ENCODE measurements at regions not wholly inside any gene's neighbourhood (a gene's known extent, or its start where the extent isn't known, plus 50 kb on each side); places are given as distances from the start of the nearest gene placed in this dataset.
"Not testable (repeated sequence)": the region's sequence is repeated elsewhere in the genome, so short reads cannot be mapped to it uniquely, and the experiment has no call there.

GRCh38 chr5:63220244-63220643 lies 641.6 kb downstream of the LRRC70 start:
- WGBS = 71% methylated on average over 1 of the region's 1 CpG
- H3K9me3 ChIP-seq = no peaks in the 10 kb centered on the region

GRCh38 chr5:63217422-63217821 lies 638.8 kb downstream of the LRRC70 start:
- no peak for DNase-seq (ENCODE audit: low spot score in 2 of 2)
- 80% methylated on average over 4 of the region's 4 CpGs for WGBS
- no peak for TF ChIP-seq POLR2AphosphoS5 (IDR thresholded peaks at IDR 0.05)
- TF ChIP-seq POLR2A (IDR thresholded peaks at IDR 0.05) = no peak
- no peak for TF ChIP-seq EP300 (IDR thresholded peaks at IDR 0.05)
- no peaks in the 10 kb centered on the region for H3K36me3 ChIP-seq
- no peak overlapping the region for H3K4me3 ChIP-seq
- H3K27ac ChIP-seq = no peak overlapping the region
- no peaks in the 10 kb centered on the region for H3K9me3 ChIP-seq
- H3K4me1 ChIP-seq = no peaks in the 10 kb centered on the region
- no peaks in the 10 kb centered on the region for H3K27me3 ChIP-seq

More at GRCh38 chr5:63220244-63220643, 641.6 kb downstream of the LRRC70 start:
- no peaks in the 10 kb centered on the region for H3K27me3 ChIP-seq
- no peak overlapping the region for H3K4me3 ChIP-seq
- H3K27ac ChIP-seq = no peak overlapping the region
- H3K36me3 ChIP-seq = no peaks in the 10 kb centered on the region
- no peak for TF ChIP-seq CTCF (IDR thresholded peaks at IDR 0.05)
- TF ChIP-seq POLR2AphosphoS5 (IDR thresholded peaks at IDR 0.05) = no peak
- no peak for TF ChIP-seq EP300 (IDR thresholded peaks at IDR 0.05)
- TF ChIP-seq POLR2A (IDR thresholded peaks at IDR 0.05) = no peak
- no peaks in the 10 kb centered on the region for H3K4me1 ChIP-seq
- no peak for DNase-seq (ENCODE audit: low spot score in 2 of 2)

- no peak for TF ChIP-seq EP300 (IDR thresholded peaks at IDR 0.05)
- WGBS = 84% methylated on average over 2 of the region's 2 CpGs
- no peak overlapping the region for H3K4me3 ChIP-seq
- no peaks in the 10 kb centered on the region for H3K9me3 ChIP-seq
- H3K27me3 ChIP-seq = no peaks in the 10 kb centered on the region
- H3K4me1 ChIP-seq = no peaks in the 10 kb centered on the region
- no peaks in the 10 kb centered on the region for H3K36me3 ChIP-seq
- no peak for DNase-seq (ENCODE audit: low spot score in 2 of 2)
- H3K27ac ChIP-seq = no peak overlapping the region
Observed at GRCh38 chr5:63213256-63213655, 634.6 kb downstream of the LRRC70 start.

GRCh38 chr5:63211448-63212132 lies 633.0 kb downstream of the LRRC70 start:
- Histone ChIP-seq H3K36me3 (no peaks in the 10 kb centered on the region), H3K9me3 (no peaks in the 10 kb centered on the region), H3K27ac (no peak overlapping the region), H3K4me1 (no peaks in the 10 kb centered on the region), H3K27me3 (no peaks in the 10 kb centered on the region), H3K4me3 (no peak overlapping the region)
- 35% methylated on average over 2 of the region's 2 CpGs for WGBS
- no peak for TF ChIP-seq POLR2A (IDR thresholded peaks at IDR 0.05)
- TF ChIP-seq EP300 (IDR thresholded peaks at IDR 0.05) = no peak
- DNase-seq (ENCODE audit: low spot score in 2 of 2) = no peak

GRCh38 chr5:63205976-63206375 lies 627.4 kb downstream of the LRRC70 start:
- Histone ChIP-seq H3K36me3 (no peaks in the 10 kb centered on the region), H3K27ac (no peak overlapping the region), H3K27me3 (no peaks in the 10 kb centered on the region), H3K4me3 (no peak overlapping the region), H3K9me3 (no peaks in the 10 kb centered on the region), H3K4me1 (no peaks in the 10 kb centered on the region)
- 48% methylated on average over 2 of the region's 2 CpGs for WGBS
- no peak for DNase-seq (ENCODE audit: low spot score in 2 of 2)
- TF ChIP-seq CTCF (IDR thresholded peaks at IDR 0.05) = no peak
- no peak for TF ChIP-seq POLR2A (IDR thresholded peaks at IDR 0.05)
- TF ChIP-seq POLR2AphosphoS5 (IDR thresholded peaks at IDR 0.05) = no peak
- no peak for TF ChIP-seq EP300 (IDR thresholded peaks at IDR 0.05)

- Histone ChIP-seq H3K27ac (no peak overlapping the region), H3K9me3 (no peaks in the 10 kb centered on the region), H3K27me3 (no peaks in the 10 kb centered on the region), H3K36me3 (no peaks in the 10 kb centered on the region), H3K4me1 (no peaks in the 10 kb centered on the region), H3K4me3 (no peak overlapping the region)
- TF ChIP-seq EP300 (IDR thresholded peaks at IDR 0.05) (no peak), CTCF (IDR thresholded peaks at IDR 0.05) (no peak), POLR2A (IDR thresholded peaks at IDR 0.05) (no peak), POLR2AphosphoS5 (IDR thresholded peaks at IDR 0.05) (no peak)
- 67% methylated on average over 2 of the region's 2 CpGs for WGBS
- no peak for DNase-seq (ENCODE audit: low spot score in 2 of 2)
Observed at GRCh38 chr5:63201738-63202137, 623.1 kb downstream of the LRRC70 start.

- Histone ChIP-seq H3K4me3 (no peak overlapping the region), H3K27ac (no peak overlapping the region), H3K4me1 (no peaks in the 10 kb centered on the region), H3K9me3 (no peaks in the 10 kb centered on the region), H3K36me3 (no peaks in the 10 kb centered on the region), H3K27me3 (no peaks in the 10 kb centered on the region)
- 85% methylated on average over 3 of the region's 3 CpGs for WGBS
- TF ChIP-seq CTCF (IDR thresholded peaks at IDR 0.05) (no peak), POLR2AphosphoS5 (IDR thresholded peaks at IDR 0.05) (no peak), EP300 (IDR thresholded peaks at IDR 0.05) (no peak), POLR2A (IDR thresholded peaks at IDR 0.05) (no peak)
- DNase-seq (ENCODE audit: low spot score in 2 of 2) = no peak
Observed at GRCh38 chr5:63194126-63194525, 615.5 kb downstream of the LRRC70 start.

- WGBS = 100% methylated on average over 1 of the region's 1 CpG
- DNase-seq (ENCODE audit: low spot score in 2 of 2); H3K4me1 ChIP-seq; H3K9me3 ChIP-seq; H3K36me3 ChIP-seq; H3K4me3 ChIP-seq; H3K27me3 ChIP-seq; H3K27ac ChIP-seq: not testable (repeated sequence)
Observed at GRCh38 chr5:63180190-63180589, 601.6 kb downstream of the LRRC70 start.

All from suprapubic skin (tissue), 4 donors.